HEK293 (cell line): ENCODE measurements at regions not wholly inside any gene's neighbourhood (a gene's known extent, or its start where the extent isn't known, plus 50 kb on each side); places are given as distances from the start of the nearest gene placed in this dataset.

ENCODE experiments used
- CTCF ChIA-PET: fragments of 350-600 bp; formaldehyde crosslinking; extraction: SDS; loops from one replicate; lab custom pipeline; 2021; ENCODE audit warnings: antibody characterized with exemption; lab: Yijun Ruan, JAX
- POLR2A ChIA-PET: fragments of 300-600 bp; formaldehyde crosslinking; extraction: SDS; loops from one replicate; lab custom pipeline; 2020; ENCODE audit warnings: antibody characterized with exemption, inconsistent platforms; lab: Yijun Ruan, JAX
- H3K27ac ChIP-seq: fragments of 200-500 bp; sonication (Bioruptor generic); 2 replicates; pipeline ENCODE4 v1.5.1; 2014; ENCODE audit warnings: low read depth, low read length, control low read depth, inconsistent platforms; ENCODE audit errors: extremely low read depth
- H3K36me3 ChIP-seq, 2 experiments: fragments of 200-500 bp in 1 of 2; sonication (Bioruptor generic) in 1 of 2; 1 replicate in 1 of 2; 2 replicates in 1 of 2; pipeline ENCODE4 v1.5.1; 2014 to 2017; ENCODE audit warnings: inconsistent platforms in 2 of 2, low read length in 2 of 2; ENCODE audit not compliant: control insufficient read depth in 2 of 2, insufficient read depth in 1 of 2
- H3K4me1 ChIP-seq: fragments of 200-500 bp; sonication (Bioruptor generic); 2 replicates; pipeline ENCODE4 v1.5.1; 2014; ENCODE audit warnings: mild to moderate bottlenecking, low read length, inconsistent platforms; ENCODE audit not compliant: control insufficient read depth, insufficient read depth
- H3K4me3 ChIP-seq: 2 replicates; pipeline ENCODE4 v1.5.1; 2011; ENCODE audit warnings: low read depth, mild to moderate bottlenecking, control low read depth, low read length, moderate library complexity
- H3K9me3 ChIP-seq: fragments of 200-500 bp; sonication (Bioruptor generic); 2 replicates; pipeline ENCODE4 v1.5.1; 2014; ENCODE audit warnings: low read depth, low read length, inconsistent platforms; ENCODE audit not compliant: control insufficient read depth, insufficient read depth
- BCL11A ChIP-seq: fragments of 450-650 bp; formaldehyde crosslinking; IDR thresholded peaks from 2 replicates; pipeline ENCODE4 v1.5.1; 2016; ENCODE audit warnings: low read depth, missing biosample characterization, missing genetic modification characterization
- CTCF ChIP-seq: fragments of 450-650 bp; formaldehyde crosslinking; IDR thresholded peaks from 2 replicates; pipeline ENCODE4 v1.5.1; 2016; ENCODE audit warnings: missing biosample characterization, missing genetic modification characterization
- KLF16 ChIP-seq: fragments of 450-650 bp; formaldehyde crosslinking; IDR thresholded peaks from 2 replicates; pipeline ENCODE4 v1.5.1; 2017; ENCODE audit warnings: missing biosample characterization, missing genetic modification characterization
- MEIS1 ChIP-seq: sonication (generic); formaldehyde crosslinking; IDR thresholded peaks from 2 replicates; pipeline ENCODE4 v1.8.1; 2022; ENCODE audit warnings: missing genetic modification reagents, mild to moderate bottlenecking, borderline replicate concordance
- PBX3 ChIP-seq: sonication (generic); formaldehyde crosslinking; IDR thresholded peaks from 2 replicates; pipeline ENCODE4 v1.8.1; 2022; ENCODE audit warnings: mild to moderate bottlenecking, moderate library complexity, missing genetic modification reagents
- SCRT1 ChIP-seq: fragments of 450-650 bp; formaldehyde crosslinking; IDR thresholded peaks from 2 replicates; pipeline ENCODE4 v1.5.1; 2016; ENCODE audit warnings: missing biosample characterization, missing genetic modification characterization, borderline replicate concordance
- WT1 ChIP-seq: fragments of 450-650 bp; formaldehyde crosslinking; IDR thresholded peaks from 2 replicates; pipeline ENCODE4 v1.5.1; 2016; ENCODE audit warnings: missing biosample characterization, missing genetic modification characterization
- ZBTB21 ChIP-seq: fragments of 450-650 bp; formaldehyde crosslinking; IDR thresholded peaks from 2 replicates; pipeline ENCODE4 v1.5.1; 2017; ENCODE audit warnings: missing biosample characterization, missing genetic modification characterization
- ZIC2 ChIP-seq: fragments of 450-650 bp; formaldehyde crosslinking; IDR thresholded peaks from 2 replicates; pipeline ENCODE4 v1.5.1; 2016; ENCODE audit warnings: missing biosample characterization, missing genetic modification characterization
- ZNF121 ChIP-seq: fragments of 450-650 bp; formaldehyde crosslinking; IDR thresholded peaks from 2 replicates; pipeline ENCODE4 v1.5.1; 2016; ENCODE audit warnings: missing biosample characterization, missing genetic modification characterization
- ZNF16 ChIP-seq: fragments of 450-650 bp; formaldehyde crosslinking; IDR thresholded peaks from 2 replicates; pipeline ENCODE4 v1.5.1; 2016; ENCODE audit warnings: low read depth, missing biosample characterization, missing genetic modification characterization
- ZNF211 ChIP-seq: fragments of 450-650 bp; formaldehyde crosslinking; IDR thresholded peaks from 2 replicates; pipeline ENCODE4 v1.5.1; 2016; ENCODE audit warnings: low read depth, missing biosample characterization, missing genetic modification characterization
- ZNF266 ChIP-seq: fragments of 450-650 bp; formaldehyde crosslinking; IDR thresholded peaks from 2 replicates; pipeline ENCODE4 v1.5.1; 2016; ENCODE audit warnings: missing biosample characterization, missing genetic modification characterization, low read depth
- ZNF324 ChIP-seq: fragments of 450-650 bp; formaldehyde crosslinking; IDR thresholded peaks from 2 replicates; pipeline ENCODE4 v1.5.1; 2016; ENCODE audit warnings: missing biosample characterization, missing genetic modification characterization
- ZNF549 ChIP-seq: fragments of 450-650 bp; IDR thresholded peaks from 2 replicates; pipeline ENCODE4 v1.5.1; 2018; ENCODE audit warnings: missing biosample characterization, missing genetic modification characterization, mild to moderate bottlenecking, inconsistent platforms, moderate library complexity
- ZNF585B ChIP-seq: fragments of 450-650 bp; formaldehyde crosslinking; IDR thresholded peaks from 2 replicates; pipeline ENCODE4 v1.5.1; 2016; ENCODE audit warnings: missing biosample characterization, missing genetic modification characterization
- ZNF623 ChIP-seq: fragments of 450-650 bp; formaldehyde crosslinking; IDR thresholded peaks from 2 replicates; pipeline ENCODE4 v1.5.1; 2016; ENCODE audit warnings: missing biosample characterization, missing genetic modification characterization
- ZNF639 ChIP-seq: fragments of 450-650 bp; formaldehyde crosslinking; IDR thresholded peaks from 2 replicates; pipeline ENCODE4 v1.5.1; 2016; ENCODE audit warnings: missing biosample characterization, missing genetic modification characterization
- ZNF658 ChIP-seq: fragments of 450-650 bp; formaldehyde crosslinking; IDR thresholded peaks from 2 replicates; pipeline ENCODE4; 2016; ENCODE audit warnings: missing biosample characterization, missing genetic modification characterization
- ZNF837 ChIP-seq: fragments of 450-650 bp; formaldehyde crosslinking; IDR thresholded peaks from 2 replicates; pipeline ENCODE4 v1.5.1; 2016; ENCODE audit warnings: missing biosample characterization, missing genetic modification characterization
- TF ChIP-seq, protein P1 (sequence below): fragments of 450-650 bp; formaldehyde crosslinking; IDR thresholded peaks from 2 replicates; pipeline ENCODE4 v1.5.1; 2016; ENCODE audit warnings: missing biosample characterization, missing genetic modification characterization
- TF ChIP-seq, protein P2 (sequence below): fragments of 450-650 bp; formaldehyde crosslinking; IDR thresholded peaks from 2 replicates; pipeline ENCODE4 v1.5.1; 2017; ENCODE audit warnings: missing biosample characterization, mild to moderate bottlenecking, missing genetic modification characterization, moderate library complexity
- TF ChIP-seq, protein P3 (sequence below): fragments of 450-650 bp; formaldehyde crosslinking; IDR thresholded peaks from 2 replicates; pipeline ENCODE4 v1.5.1; 2016; ENCODE audit warnings: missing biosample characterization, missing genetic modification characterization
- TF ChIP-seq, protein P4 (sequence below): fragments of 450-650 bp; formaldehyde crosslinking; IDR thresholded peaks from 2 replicates; pipeline ENCODE4 v1.5.1; 2017; ENCODE audit warnings: missing biosample characterization, missing genetic modification characterization

GRCh38 chr13:111602874-111603273 lies 282.4 kb downstream of the TEX29 start:
- Histone ChIP-seq H3K9me3 (no peaks in the 10 kb centered on the region), H3K4me3 (no peak overlapping the region), H3K27ac (no peak overlapping the region), H3K4me1 (no peaks in the 10 kb centered on the region), H3K36me3 (no peaks in the 10 kb centered on the region)
- CTCF ChIA-PET: no interaction called here
- TF ChIP-seq ZIC2 (tag by site-specific recombination) (no peak), SCRT1 (tag by site-specific recombination) (no peak), ZNF266 (tag by site-specific recombination) (no peak), CTCF (tag by site-specific recombination) (no peak), ZNF837 (tag by site-specific recombination) (no peak), ZNF121 (tag by site-specific recombination) (no peak), ZNF623 (no peak), KLF16 (no peak), ZNF549 (tag by site-specific recombination) (no peak), ZNF658 (no peak), ZNF324 (tag by site-specific recombination) (no peak), BCL11A (tag by site-specific recombination) (no peak)
- POLR2A ChIA-PET: no interaction called here

DNA sequence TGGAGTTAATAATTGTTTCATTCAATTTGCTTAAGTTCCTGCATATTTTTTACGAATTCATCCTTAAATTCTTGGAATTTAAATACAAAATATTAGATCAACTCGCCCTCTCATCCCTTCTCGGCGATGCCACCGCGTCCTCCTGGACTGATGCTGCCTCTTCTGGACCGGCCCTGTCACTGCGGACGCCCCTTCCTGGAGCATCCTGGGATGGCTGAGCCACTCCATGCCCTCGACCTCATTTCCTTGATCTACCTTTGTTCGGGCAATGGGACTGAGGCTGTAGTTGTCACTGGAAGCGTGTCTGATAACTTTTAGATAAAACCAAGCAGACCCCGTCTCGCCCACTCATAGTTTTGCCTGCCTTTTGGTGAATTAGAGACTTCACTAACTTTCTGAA lies 283.7 kb downstream of the TEX29 start:
- POLR2A ChIA-PET: no interaction called here
- no peaks in the 10 kb centered on the region for H3K9me3 ChIP-seq
- no peaks in the 10 kb centered on the region for H3K4me1 ChIP-seq
- CTCF ChIA-PET: interaction anchor here (0.6 to 0.7 kb wide), 2 partner anchors 60 to 348 kb away, joined by 3 read pairs; no protein-coding TSS in a partner anchor
- no peak overlapping the region for H3K27ac ChIP-seq
- H3K36me3 ChIP-seq: no peaks in the 10 kb centered on the region
- no peak overlapping the region for H3K4me3 ChIP-seq
- no peak for TF ChIP-seq ZNF211 (tag by site-specific recombination)
- TF ChIP-seq, protein P1, sequence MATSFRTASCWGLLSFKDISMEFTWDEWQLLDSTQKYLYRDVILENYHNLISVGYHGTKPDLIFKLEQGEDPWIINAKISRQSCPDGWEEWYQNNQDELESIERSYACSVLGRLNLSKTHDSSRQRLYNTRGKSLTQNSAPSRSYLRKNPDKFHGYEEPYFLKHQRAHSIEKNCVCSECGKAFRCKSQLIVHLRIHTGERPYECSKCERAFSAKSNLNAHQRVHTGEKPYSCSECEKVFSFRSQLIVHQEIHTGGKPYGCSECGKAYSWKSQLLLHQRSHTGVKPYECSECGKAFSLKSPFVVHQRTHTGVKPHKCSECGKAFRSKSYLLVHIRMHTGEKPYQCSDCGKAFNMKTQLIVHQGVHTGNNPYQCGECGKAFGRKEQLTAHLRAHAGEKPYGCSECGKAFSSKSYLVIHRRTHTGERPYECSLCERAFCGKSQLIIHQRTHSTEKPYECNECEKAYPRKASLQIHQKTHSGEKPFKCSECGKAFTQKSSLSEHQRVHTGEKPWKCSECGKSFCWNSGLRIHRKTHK (tag by site-specific recombination): no peak
- no peak for TF ChIP-seq CTCF (tag by site-specific recombination)
- TF ChIP-seq ZBTB21 (tag by site-specific recombination): no peak
- no peak for TF ChIP-seq ZNF585B (tag by site-specific recombination)
- TF ChIP-seq PBX3 (CRISPR knock-in tag): no peak
- TF ChIP-seq, protein P2, sequence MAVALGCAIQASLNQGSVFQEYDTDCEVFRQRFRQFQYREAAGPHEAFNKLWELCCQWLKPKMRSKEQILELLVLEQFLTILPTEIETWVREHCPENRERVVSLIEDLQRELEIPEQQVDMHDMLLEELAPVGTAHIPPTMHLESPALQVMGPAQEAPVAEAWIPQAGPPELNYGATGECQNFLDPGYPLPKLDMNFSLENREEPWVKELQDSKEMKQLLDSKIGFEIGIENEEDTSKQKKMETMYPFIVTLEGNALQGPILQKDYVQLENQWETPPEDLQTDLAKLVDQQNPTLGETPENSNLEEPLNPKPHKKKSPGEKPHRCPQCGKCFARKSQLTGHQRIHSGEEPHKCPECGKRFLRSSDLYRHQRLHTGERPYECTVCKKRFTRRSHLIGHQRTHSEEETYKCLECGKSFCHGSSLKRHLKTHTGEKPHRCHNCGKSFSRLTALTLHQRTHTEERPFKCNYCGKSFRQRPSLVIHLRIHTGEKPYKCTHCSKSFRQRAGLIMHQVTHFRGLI (tag by site-specific recombination): no peak
- no peak for TF ChIP-seq MEIS1
- no peak for TF ChIP-seq ZNF639 (tag by site-specific recombination)
- TF ChIP-seq, protein P3, sequence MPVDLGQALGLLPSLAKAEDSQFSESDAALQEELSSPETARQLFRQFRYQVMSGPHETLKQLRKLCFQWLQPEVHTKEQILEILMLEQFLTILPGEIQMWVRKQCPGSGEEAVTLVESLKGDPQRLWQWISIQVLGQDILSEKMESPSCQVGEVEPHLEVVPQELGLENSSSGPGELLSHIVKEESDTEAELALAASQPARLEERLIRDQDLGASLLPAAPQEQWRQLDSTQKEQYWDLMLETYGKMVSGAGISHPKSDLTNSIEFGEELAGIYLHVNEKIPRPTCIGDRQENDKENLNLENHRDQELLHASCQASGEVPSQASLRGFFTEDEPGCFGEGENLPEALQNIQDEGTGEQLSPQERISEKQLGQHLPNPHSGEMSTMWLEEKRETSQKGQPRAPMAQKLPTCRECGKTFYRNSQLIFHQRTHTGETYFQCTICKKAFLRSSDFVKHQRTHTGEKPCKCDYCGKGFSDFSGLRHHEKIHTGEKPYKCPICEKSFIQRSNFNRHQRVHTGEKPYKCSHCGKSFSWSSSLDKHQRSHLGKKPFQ (tag by site-specific recombination): no peak
- TF ChIP-seq, protein P4, sequence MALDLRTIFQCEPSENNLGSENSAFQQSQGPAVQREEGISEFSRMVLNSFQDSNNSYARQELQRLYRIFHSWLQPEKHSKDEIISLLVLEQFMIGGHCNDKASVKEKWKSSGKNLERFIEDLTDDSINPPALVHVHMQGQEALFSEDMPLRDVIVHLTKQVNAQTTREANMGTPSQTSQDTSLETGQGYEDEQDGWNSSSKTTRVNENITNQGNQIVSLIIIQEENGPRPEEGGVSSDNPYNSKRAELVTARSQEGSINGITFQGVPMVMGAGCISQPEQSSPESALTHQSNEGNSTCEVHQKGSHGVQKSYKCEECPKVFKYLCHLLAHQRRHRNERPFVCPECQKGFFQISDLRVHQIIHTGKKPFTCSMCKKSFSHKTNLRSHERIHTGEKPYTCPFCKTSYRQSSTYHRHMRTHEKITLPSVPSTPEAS: no peak
- no peak for TF ChIP-seq WT1 (tag by site-specific recombination)
- TF ChIP-seq ZNF16 (tag by site-specific recombination): no peak
